ENCODE measurements at regions not wholly inside any gene's neighbourhood (a gene's known extent, or its start where the extent isn't known, plus 50 kb on each side); places are given as distances from the start of the nearest gene placed in this dataset.

DNA sequence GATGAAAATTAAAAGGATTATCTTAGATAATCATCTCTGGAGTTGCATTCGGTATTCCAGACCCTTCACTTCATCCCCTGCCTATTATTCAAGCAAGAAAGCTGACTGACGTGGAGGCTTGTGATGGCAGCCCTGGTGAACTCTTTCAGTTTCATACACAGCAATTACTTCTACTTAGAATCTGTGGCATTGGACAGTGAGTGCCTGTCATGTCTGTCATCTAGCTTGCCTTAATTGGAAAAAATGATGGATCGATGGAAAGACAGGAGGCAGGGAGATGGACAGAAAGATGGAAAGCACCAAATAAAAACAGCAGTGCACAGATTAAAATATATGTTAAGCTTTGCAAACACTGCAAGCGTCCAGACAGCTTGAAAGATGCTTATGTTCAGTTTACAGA is 1371.0 kb upstream of the CDH6 start:
- no peak for DNase-seq (ENCODE audit: low spot score)

DNA sequence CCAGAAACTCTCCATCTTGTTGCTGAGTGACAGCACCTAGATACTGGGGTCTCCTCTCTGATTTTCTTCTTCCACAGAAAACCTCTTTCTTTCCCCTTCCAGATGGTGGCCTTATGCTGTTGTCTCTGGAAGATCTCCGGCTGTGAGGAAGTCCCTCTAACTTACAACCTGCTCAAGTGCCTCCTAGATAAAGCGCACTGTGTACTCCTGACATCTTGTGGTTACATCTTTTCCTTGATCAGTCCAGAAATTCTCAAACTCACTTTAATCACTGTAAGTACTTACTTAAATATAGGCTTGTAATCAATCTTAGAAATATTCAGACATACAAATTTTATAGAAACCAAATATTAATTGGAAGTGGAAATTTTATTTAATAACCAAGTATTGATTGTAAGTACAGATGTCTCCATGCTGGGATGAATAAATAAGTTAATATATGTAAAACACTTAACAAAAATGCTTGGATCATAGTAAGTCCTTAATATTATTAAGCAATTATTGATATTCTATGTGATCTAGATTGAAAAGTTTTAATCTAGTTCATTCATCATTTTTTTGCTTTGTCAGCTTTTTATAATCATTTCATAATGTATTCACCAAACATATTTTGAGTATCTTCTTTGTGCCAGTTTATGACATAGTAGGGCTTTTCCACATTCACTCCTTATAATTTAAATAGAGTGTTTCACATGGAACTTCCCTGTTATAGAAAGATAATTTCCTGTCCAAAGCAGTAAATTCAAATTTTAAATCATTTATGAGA is 1381.4 kb upstream of the CDH6 start:
- DNase-seq (ENCODE audit: low spot score), result no peak

DNA sequence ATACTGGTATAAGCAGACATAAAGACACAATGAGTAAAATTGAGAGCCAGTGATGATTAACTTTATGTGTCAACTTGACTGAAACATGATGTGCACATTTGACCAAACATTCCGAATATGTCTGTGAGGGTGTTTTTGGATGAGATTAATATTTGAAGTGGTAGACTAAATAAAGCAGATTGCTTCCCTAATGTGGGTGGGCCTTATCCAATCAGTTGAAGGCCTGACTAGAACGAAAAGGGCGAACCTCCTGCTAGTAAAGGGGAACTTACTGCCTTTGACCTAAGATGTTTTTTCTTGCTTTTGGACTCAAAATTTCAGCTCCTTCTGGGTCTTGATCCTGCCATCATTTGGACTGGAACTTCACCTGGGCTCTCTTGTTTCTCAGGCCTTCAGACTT is 1387.7 kb upstream of the CDH6 start:
- DNase-seq (ENCODE audit: low spot score), result no peak

DNA sequence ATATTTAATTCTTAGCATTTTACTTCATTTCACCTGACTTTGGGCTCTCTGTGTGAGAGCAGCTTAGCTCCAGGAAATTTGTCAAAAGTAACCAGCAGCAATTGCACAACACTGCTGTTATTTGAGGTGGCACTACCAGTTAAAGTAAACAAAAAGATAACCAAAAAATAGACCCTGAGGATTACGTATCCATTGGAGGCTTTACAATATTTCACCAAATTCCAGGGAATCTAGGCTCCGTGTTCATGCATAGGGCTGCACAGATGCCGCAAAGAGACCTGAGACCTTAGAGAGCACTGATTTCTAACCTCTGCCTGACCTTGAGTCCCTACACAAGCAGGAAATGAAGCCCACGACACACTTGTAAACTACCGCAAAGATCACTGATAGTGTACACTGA is 1392.7 kb upstream of the CDH6 start:
- DNase-seq (ENCODE audit: low spot score), result no peak

DNA sequence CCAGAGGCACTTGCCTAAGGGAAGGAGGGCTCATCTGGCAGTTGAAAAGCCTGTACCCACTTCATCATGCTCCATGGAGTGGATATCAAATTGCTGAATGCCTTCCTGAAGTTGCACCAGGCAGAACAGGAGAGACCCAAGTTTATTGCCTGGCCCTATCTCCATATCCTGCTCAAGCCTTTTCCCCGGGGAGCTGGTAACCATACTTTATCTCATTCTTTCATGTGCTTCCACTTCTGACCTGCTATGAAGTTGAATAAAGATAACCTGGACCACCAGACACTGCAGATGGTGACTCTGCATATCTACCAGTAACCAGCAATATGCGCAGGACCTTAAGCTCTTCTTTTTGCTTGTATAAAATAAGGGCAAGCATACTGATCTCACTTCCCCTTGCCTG is 1397.5 kb upstream of the CDH6 start:
- no peak for DNase-seq (ENCODE audit: low spot score)

DNA sequence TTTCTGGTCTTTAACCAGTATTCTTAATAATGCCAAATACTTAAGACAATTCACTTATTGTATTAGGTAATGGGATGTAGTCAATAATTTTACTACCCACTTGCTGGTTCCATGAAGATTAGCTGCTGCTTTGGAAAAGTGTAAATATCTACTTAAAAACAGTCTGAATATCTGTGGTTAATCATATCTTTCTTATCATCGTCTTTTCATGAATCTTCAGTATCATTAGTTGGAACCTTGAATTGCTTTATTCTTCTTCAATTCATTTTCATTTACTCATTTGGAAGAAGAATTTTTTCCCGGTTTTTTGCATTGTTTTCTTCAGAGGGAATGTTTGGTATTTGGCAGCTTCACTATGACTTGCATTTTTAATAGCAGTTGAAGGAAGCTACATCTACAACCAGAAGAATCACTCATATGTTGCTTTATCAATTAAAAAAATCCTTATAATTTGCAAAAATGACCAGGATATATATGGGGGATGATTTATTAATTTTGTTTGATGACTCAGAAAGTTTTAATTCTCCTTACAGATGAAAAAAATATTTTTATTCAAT is 1398.3 kb upstream of the CDH6 start:
- no peak for DNase-seq (ENCODE audit: low spot score)

DNA sequence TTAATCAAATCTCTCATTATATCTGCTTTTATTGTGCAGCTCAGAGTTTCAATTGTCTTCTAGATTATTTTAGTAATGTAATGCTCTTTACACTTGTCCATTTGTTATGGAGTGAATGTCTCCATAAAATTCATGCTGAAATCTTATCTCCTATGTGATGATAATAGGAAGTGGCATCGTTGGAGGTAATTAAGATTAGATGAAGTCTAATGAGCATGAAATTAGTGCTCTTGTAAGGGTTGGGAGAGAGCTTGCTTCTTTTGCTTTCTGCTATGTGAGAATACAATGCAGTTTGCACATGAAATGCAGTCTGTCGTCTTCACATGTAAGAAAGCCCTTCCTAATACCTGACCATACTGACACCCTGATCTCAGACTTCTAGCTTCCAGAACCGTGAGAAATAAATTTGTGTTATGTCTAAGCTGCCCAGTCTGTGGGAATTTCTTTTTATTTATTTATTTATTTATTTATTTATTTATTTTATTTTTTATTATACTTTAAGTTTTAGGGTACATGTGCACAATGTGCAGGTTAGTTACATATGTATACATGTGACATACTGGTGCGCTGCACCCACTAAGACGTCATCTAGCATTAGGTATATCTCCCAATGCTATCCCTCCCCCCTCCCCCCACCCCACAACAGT is 1399.2 kb upstream of the CDH6 start:
- DNase-seq (ENCODE audit: low spot score), result no peak

DNA sequence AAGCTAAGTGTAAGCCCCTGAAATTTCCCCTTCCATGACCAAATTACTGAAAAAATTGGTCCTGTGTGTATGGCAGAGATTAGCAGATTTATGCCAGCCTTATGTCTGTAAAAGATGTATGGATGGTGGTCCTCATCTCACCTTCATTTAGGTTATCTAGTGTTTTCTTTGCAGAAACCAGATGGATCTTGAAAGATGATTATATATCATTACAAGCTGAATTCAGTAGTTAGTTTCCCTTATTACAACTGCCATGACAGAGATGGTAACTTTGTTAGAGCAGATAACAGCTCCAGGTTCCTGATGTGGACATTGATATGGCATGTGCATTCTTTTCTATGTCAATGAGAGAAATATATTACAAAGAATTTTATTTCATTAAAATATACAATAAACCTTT is 1403.2 kb upstream of the CDH6 start:
- DNase-seq (ENCODE audit: low spot score), result no peak

DNA sequence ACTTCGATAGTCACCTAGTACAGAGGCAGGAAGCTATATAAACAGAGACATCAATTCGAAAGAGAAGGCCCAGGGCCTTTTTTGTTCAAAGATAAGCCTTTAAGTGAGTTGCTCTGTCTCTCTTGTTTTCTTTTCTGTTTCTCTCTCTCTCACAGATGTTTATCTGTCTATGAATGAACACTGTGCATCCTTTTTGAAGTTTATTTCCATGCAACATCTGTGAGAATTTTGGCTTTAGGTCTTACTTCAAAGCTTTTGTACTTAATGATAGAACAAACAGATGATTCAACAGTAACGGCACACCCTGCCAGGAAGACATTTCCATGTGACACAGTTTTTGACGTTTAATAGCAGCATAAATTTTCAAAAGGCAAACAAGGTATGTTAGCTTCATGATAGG is 1413.1 kb upstream of the CDH6 start:
- DNase-seq (ENCODE audit: low spot score), result no peak

DNA sequence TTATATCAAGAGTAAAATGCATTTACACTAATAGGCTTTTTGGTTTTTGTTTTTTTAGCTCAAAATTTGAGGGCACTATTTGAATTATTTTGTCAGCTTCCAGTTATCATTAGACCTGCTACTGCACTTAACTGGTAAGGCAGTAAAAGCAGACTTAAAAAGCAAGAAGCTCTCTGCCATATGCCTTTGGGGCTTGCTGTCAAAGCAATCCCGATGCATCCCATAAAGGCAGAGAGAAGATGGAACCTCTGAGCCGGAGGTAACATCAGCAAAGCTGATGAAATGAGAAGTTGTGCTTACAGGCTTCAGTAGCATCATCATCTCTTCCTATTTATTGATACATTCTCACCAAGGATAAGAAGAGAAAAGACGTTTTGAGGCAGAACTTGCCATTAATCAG is 1414.3 kb upstream of the CDH6 start:
- no peak for DNase-seq (ENCODE audit: low spot score)

DNA sequence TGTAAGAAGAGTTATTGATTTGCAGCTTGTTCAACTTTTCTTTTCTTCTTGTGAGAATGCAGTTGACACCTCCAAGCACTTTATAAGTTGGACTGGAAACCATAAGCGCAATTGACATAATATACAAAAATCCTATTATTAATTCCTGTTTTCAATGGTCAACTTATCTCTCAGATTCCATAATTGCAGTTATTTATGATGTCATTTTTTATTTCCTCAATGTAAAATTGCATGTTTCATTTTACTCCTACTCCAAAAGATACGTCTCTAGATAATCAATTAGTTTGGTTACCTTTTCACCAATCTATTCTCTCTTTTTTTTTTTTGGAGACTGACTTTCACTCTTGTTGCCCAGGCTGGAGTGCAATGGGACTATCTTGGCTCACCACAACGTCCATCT is 1416.1 kb upstream of the CDH6 start:
- no peak for DNase-seq (ENCODE audit: low spot score)

DNA sequence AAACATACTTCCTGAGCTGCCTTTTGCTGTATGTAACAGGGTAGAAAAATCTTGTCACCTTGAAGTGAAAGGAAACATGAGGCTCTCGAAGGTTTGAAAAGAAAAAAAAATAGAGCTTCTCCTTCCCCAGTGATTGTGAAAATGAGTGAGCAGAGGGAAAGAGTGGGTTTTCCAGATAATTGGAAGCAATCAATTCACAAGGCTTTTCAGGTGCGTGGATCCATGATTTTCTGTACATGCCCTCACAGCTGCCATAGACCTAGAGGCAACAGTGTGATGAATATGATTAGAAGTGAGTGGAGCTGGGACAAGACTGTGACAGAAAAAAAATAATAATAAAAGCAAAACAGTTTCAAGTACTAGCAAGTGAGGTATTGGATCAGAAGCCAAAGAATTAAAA is 1422.5 kb upstream of the CDH6 start:
- DNase-seq (ENCODE audit: low spot score), result no peak

DNA sequence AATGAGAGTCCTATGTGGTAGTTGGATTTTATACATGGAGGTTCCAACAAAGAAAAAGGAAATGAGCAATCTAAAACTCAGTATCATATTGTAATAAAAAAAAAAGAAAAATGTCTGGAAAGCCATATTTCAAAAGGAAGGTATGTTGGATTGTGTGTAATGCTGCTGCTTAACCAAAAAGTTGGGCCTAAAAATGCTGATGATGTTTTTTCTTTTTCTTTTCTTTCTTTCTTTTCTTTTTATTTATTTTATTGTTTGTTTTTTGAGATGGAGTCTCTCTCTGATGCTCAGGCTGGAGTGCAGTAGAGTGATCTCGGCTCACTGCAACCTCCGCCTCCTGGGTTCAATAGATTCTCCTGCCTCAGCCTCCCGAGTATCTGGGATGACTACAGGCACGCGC is 1424.0 kb upstream of the CDH6 start:
- DNase-seq (ENCODE audit: low spot score), result no peak

DNA sequence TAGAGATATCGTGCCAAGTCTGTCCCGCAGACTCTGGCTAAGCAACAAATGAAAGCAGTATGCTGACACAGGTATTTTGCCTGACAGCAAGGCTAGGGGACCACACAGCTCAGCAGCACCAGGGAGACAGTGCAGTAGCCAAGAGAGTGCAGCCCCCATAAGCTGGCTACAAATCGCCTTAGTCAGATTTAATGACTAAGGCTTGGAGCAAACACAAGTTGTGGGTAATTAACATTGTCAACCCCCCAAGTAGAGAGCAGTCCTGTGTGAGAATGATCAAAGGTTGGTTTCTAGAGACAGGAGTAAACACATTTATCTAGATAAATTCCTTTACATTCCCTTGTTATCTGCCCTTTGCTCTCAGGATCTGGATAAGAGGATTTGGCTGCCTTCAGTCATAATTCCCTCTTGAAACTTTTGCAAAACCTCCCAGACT is 1434.5 kb upstream of the CDH6 start:
- DNase-seq (ENCODE audit: low spot score), result no peak

DNA sequence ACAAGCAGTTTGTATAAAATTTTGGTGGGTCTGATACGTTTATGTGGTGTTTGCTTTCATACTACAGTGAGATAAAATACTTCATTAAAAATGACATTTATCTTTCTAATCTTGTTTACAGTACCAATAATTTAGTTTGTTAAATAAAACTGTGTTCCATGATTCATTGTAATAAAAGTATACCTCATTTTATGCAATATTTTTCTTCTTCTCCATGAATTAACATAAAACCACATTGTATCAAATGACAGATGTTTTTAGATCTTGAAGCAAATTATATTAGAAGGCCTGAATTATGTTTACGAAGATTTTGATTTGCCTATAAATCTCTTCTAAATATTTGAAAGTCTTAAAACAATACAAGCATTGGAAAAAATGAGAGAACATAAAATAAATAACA is 1443.0 kb upstream of the CDH6 start:
- DNase-seq (ENCODE audit: low spot score), result no peak

DNA sequence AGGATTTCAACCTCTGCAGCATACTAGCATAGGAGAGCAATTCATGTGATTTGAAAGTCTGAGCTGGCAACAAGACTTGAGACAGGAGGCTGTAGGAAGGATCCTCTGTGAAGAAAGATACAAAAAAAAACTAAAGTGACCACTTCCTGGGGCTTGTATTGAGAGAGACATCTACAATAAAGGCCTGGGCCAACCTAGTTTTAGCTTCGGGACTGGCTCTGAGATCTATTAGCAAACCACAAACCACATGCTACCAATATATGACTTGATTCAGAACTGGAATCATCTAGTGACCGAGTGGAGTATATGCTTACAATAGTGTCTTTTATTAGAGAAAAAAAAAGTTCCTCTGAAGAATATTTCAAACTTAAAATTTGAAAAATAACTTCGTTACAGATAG is 1448.9 kb upstream of the CDH6 start:
- DNase-seq (ENCODE audit: low spot score), result no peak

DNA sequence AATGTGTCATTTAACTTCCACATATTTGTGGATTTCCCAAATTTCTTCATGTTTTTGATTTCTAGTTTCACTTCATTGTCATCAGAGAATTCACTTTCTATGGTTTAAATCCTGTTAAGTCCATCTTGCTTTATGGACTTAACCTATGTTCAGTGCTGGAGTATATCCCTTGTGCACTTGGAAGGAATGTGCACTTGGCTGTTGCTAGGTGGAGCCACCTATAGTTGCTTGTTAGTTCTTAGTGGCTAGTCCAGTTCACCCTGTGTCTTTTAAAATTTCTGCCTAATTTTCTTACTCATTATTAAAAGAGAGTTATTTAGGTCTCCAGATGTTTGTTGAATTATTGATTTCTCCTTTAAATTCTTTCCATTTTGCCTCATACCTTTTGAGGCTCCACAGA is 1472.5 kb upstream of the CDH6 start:
- DNase-seq (ENCODE audit: low spot score), result no peak

DNA sequence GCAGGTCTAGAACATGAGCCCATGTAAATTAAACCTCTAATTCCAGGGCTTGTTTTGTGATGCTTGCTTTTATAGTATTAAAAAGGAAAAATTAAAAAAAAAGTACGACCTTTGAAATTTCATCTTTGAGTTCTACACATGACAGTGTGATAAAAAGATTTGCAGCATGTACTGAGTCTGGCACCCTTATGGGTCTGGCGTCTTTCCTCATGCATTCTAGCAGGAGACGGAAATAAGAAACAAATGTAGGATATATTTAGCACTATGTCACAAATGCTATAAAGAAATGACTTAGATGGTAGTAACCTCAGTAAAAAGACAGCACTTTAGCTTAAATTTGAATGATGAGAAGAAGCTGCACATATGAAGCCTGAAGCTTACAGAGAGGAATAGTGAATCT is 1474.3 kb upstream of the CDH6 start:
- no peak for DNase-seq (ENCODE audit: low spot score)

DNA sequence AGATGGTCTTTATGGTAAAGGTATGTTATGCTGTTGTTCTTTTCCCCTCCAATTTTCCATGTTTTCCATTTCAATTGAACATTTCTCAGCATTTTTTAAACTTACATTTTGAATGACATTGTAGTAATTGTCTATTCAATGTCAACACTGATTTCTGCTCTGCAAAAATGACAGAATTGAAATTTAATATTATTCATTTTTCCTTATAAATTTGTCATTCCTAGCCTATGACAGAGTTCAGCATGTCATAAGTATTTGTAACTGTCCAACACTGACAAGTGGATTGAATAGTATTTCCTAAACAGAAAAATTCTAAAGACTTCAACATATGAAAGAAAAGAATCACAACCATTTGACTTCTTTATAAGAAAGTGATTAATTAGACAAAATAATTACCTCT is 1478.3 kb upstream of the CDH6 start:
- DNase-seq (ENCODE audit: low spot score), result no peak

DNA sequence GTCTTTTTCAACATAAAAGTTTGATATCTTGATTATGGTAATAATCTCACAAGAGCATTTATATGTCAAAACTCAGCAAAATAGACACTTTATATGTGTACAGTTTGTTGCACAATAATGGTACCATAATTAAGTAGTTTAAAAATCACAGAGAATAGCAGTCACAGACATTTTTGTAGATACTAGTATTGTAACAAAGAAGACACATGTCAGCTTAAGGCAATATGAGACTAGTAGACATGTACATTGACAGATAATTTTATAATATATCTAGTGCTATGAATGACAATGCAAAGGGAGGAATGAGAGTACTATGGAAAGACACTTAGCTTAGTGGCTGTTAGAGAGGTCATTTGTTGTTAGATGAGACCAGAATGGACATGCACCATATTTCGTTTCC is 1490.6 kb upstream of the CDH6 start:
- no peak for DNase-seq (ENCODE audit: low spot score)

DNA sequence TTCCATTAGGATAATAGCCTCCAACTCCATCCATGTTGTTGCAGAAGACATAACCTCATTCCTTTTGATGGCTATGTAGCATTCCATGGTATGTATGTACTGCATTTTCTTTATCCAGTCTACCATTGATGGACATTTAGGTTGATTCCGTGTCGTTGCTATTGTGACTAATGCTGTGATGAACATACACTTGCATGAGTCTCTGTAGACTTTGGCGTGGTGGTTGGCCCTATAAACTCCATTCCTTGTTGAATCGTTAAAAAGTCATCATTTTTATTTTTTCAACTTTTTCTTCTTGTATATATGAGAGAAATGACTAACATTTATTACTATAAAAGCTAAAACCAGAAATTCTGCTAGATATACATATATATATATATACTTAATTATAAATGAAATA is 1491.9 kb upstream of the CDH6 start:
- no peak for DNase-seq (ENCODE audit: low spot score)

DNA sequence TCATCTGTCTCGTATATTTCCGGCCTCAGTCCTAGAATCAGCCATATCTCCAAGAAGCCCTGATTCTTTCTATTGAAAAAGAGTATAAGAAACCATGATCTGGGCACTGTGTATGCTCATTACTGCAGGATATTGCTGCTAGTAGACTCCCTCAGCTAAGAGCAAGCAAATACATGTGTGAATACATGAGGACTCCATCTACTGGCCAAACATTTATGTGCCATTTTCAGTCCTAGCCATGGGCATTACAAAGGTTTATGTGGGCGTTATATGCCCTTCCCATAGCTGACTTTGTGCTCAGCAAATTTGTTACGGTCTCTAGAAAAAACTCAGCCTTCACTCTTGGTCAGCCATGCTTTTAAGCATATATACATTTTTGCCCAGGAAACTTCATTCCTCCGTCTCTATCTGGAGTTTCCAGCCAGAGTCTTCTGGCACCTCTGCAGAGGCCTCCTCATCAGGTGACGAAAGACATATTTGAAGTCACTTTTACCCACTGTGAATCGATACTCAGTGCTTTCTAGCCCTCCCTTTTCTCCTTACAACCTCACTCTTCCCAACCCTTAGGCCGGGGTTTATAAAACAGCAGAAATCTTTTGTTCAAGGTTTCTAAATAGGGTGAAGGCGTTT is 1495.6 kb upstream of the CDH6 start:
- DNase-seq (ENCODE audit: low spot score), result no peak

DNA sequence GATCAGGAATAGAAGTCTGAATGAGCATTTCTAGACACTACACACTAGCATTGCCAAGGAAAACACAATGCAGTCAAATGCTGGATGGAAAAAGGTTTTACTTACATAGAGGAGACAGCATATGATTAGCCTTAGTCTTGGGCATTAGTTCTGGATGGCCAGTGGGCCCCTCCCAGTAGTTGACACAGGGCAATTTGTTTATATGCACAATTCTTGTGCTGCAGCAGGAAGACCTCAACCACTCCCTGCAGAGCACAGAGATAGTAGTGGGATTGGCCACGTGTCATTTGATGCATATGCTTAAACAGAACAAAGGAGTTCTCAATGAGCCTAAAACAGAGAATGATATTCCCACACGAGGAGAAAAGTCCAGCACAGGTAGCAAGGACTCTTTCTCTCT is 1496.2 kb upstream of the CDH6 start:
- no peak for DNase-seq (ENCODE audit: low spot score)
